ENCODE measurements at regions not wholly inside any gene's neighbourhood (a gene's known extent, or its start where the extent isn't known, plus 50 kb on each side); places are given as distances from the start of the nearest gene placed in this dataset.

DNA sequence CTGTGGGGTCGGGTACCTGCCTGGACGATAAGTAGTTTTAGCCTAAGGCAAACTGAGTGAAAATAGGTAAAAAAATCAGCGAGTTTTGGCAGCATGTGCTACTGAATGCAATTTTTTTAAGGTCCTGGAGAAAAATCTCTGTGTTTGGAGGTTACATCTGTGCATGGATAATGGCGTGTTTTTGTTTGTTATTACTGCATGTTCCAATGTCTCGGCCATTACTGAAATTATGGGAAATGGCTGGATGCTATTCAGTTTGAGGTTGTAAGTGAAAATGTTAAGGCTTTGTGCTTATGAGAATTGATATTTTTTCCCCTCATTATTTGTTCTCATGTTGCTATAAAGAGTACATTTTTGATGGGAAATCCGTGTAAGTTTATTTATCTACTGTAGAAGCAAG lies 441.7 kb downstream of the PRDM2 start:
- intact Hi-C loops (cut with DNase I): no loop called here
- Histone ChIP-seq H3K36me3 (replicated peaks in 1 of 2) (no peaks in the 10 kb centered on the region), H3K4me3 (no peak overlapping the region), H3K27me3 (no peaks in the 10 kb centered on the region), H3K4me1 (replicated peaks in 1 of 2) (no peaks in the 10 kb centered on the region), H3K27ac (peak overlapping the region in 1 of 5 donors; percentile 2), H3K9me3 (replicated peaks in 1 of 3) (no peaks in the 10 kb centered on the region)
- 66 to 73% (median 71%) methylated on average over 6 of the region's 6 CpGs for WGBS, 4 donors
- DNase-seq: no peak
- TF ChIP-seq, protein P1, sequence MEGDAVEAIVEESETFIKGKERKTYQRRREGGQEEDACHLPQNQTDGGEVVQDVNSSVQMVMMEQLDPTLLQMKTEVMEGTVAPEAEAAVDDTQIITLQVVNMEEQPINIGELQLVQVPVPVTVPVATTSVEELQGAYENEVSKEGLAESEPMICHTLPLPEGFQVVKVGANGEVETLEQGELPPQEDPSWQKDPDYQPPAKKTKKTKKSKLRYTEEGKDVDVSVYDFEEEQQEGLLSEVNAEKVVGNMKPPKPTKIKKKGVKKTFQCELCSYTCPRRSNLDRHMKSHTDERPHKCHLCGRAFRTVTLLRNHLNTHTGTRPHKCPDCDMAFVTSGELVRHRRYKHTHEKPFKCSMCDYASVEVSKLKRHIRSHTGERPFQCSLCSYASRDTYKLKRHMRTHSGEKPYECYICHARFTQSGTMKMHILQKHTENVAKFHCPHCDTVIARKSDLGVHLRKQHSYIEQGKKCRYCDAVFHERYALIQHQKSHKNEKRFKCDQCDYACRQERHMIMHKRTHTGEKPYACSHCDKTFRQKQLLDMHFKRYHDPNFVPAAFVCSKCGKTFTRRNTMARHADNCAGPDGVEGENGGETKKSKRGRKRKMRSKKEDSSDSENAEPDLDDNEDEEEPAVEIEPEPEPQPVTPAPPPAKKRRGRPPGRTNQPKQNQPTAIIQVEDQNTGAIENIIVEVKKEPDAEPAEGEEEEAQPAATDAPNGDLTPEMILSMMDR (IDR thresholded peaks at IDR 0.05): no peak
- no peak for TF ChIP-seq POLR2A (IDR thresholded peaks at IDR 0.05)

DNA sequence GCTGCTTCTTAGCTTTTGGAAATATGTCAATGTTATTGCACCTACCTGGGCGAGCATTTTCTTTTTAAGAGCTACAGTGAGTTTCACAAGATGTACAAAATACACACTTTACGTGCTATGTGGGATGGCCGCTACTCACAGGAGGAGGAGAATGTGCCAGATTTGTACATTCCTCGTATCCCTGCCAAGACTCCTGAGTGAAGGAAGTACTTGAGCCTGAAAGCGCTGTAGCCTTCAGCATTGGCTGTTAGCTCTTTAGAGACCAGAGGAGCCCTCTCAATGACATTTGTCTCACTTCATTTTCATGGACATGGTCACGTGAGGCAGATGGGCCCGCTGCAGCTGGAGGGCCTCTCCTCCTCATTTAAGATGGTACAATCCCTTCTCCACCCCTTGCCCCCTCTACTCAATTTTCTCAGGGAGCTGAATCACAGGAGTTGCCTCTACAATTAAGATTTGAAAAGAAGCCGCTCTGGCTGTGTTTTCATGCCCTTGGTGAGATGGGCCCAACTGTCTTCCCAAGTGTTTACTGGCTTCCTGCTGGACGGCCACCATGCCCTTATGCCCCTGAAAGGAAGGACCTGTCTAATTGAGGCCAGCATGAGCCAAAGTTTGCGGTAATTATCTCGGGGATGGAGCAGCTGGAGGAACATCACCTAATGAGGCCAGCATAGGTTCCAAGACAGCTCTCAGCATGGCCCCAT lies 442.6 kb downstream of the PRDM2 start:
- H3K9me3 ChIP-seq (replicated peaks in 1 of 3): no peaks in the 10 kb centered on the region
- TF ChIP-seq, protein P1 (IDR thresholded peaks at IDR 0.05): no peak
- no peak for TF ChIP-seq POLR2A (IDR thresholded peaks at IDR 0.05)
- intact Hi-C loops (cut with DNase I): no loop called here
- no peak overlapping the region for H3K4me3 ChIP-seq
- no peaks in the 10 kb centered on the region for H3K36me3 ChIP-seq (replicated peaks in 1 of 2)
- H3K4me1 ChIP-seq (replicated peaks in 1 of 2): no peaks in the 10 kb centered on the region
- no peaks in the 10 kb centered on the region for H3K27me3 ChIP-seq
- WGBS, 4 donors: 63 to 76% (median 73%) methylated on average over 11 of the region's 11 CpGs
- no peak for DNase-seq
- H3K27ac ChIP-seq: no peak overlapping the region

DNA sequence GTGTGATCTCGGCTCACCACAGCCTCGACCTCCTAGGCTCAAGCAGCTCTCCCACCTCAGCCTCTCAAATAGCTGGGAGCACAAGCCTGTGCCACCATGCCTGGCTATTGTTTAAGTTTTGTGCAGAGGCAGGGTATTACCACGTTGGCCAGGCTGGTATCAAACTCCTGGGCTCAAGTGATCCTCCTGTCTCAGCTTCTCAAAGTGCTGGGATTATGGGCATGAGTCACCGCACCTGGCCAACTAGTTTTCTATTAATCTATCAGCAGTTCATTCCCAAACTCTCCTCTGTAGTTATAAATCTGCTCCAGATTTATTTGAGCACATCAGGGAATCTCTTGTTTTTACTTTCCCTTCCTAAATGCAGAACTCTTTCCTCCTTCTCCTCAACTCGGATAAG lies 443.8 kb downstream of the PRDM2 start:
- WGBS, 4 donors: 73 to 90% (median 77%) methylated on average over 5 of the region's 5 CpGs
- Histone ChIP-seq H3K9me3 (replicated peaks in 1 of 3) (no peaks in the 10 kb centered on the region), H3K4me3 (no peak overlapping the region), H3K27me3 (no peaks in the 10 kb centered on the region), H3K4me1 (replicated peaks in 1 of 2) (no peaks in the 10 kb centered on the region), H3K36me3 (replicated peaks in 1 of 2) (no peaks in the 10 kb centered on the region), H3K27ac (no peak overlapping the region)
- no peak for DNase-seq
- intact Hi-C loops (cut with DNase I): no loop called here
- TF ChIP-seq, protein P1 (IDR thresholded peaks at IDR 0.05): no peak
- no peak for TF ChIP-seq POLR2A (IDR thresholded peaks at IDR 0.05)

DNA sequence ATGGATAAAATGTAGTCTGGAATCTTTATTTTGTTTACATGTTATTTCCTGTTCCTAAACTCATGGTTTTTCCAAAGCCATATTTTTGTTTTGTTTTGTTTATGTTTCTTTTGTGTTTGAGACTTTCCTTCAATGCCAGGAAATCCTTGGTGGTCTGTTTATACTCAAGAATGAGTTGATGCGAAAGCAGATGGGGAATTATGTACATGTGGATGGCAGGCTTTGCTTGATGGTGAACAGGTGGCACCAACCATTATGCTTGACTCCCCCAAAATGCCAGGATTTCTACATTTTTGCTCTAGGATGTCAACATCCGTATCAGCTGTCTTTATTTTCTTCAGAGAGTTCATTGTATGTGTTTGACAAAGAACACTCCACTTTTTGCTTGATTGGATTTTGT lies 448.5 kb downstream of the PRDM2 start:
- Histone ChIP-seq H3K4me1 (replicated peaks in 1 of 2) (no peaks in the 10 kb centered on the region), H3K27me3 (no peaks in the 10 kb centered on the region), H3K27ac (no peak overlapping the region), H3K36me3 (replicated peaks in 1 of 2) (no peaks in the 10 kb centered on the region), H3K4me3 (no peak overlapping the region), H3K9me3 (replicated peaks in 1 of 3) (no peaks in the 10 kb centered on the region)
- no peak for TF ChIP-seq POLR2A (IDR thresholded peaks at IDR 0.05)
- TF ChIP-seq, protein P1 (IDR thresholded peaks at IDR 0.05): no peak
- 41 to 80% (median 71%) methylated on average over 2 of the region's 2 CpGs for WGBS, 4 donors
- DNase-seq: no peak
- intact Hi-C loops (cut with DNase I): no loop called here
